Endodermal cell (in vitro differentiated cells): ENCODE measurements at regions not wholly inside any gene's neighbourhood (a gene's known extent, or its start where the extent isn't known, plus 50 kb on each side); places are given as distances from the start of the nearest gene placed in this dataset.

Source experiments
- DNase-seq: peaks from one replicate; pipeline ENCODE4 v3.0.0-alpha.2; 2017
- H3K27ac ChIP-seq: 2 replicates; pipeline ENCODE4 v1.5.1; 2013; ENCODE audit warnings: mild to moderate bottlenecking, low read depth, low read length, moderate library complexity
- H3K27me3 ChIP-seq: 2 replicates; pipeline ENCODE4 v1.6.1; 2013; ENCODE audit warnings: mild to moderate bottlenecking, low read length, moderate library complexity; ENCODE audit not compliant: insufficient read depth, control insufficient read depth, poor library complexity, severe bottlenecking
- H3K36me3 ChIP-seq: 2 replicates; pipeline ENCODE4 v1.7.0; 2013; ENCODE audit warnings: mild to moderate bottlenecking, low read length, moderate library complexity; ENCODE audit not compliant: control insufficient read depth, insufficient read depth
- H3K4me1 ChIP-seq: one replicate; pipeline ENCODE4 v1.7.0; 2013; ENCODE audit warnings: low read length; ENCODE audit not compliant: control insufficient read depth, insufficient read depth
- H3K4me3 ChIP-seq: 2 replicates; pipeline ENCODE4 v1.5.1; 2013; ENCODE audit warnings: mild to moderate bottlenecking, low read length, moderate library complexity
- H3K9ac ChIP-seq: 2 replicates; pipeline ENCODE4 v1.6.1; 2013; ENCODE audit warnings: mild to moderate bottlenecking, low read length, moderate library complexity; ENCODE audit not compliant: poor library complexity, severe bottlenecking; ENCODE audit errors: extremely low read depth
- H3K9me3 ChIP-seq: 2 replicates; pipeline ENCODE4 v1.6.1; 2013; ENCODE audit warnings: mild to moderate bottlenecking, low read length, moderate library complexity; ENCODE audit not compliant: control insufficient read depth
- H3K27ac Mint-ChIP-seq: 2 replicates; pipeline ENCODE4 v1.8.0; 2020; ENCODE audit warnings: mixed read lengths
- H3K27me3 Mint-ChIP-seq: 2 replicates; pipeline ENCODE4 v1.8.0; 2021; ENCODE audit warnings: mild to moderate bottlenecking, mixed read lengths; ENCODE audit not compliant: insufficient read depth
- H3K36me3 Mint-ChIP-seq: 2 replicates; pipeline ENCODE4 v1.8.0; 2020; ENCODE audit warnings: low read depth, mixed read lengths
- H3K4me1 Mint-ChIP-seq: 2 replicates; pipeline ENCODE4 v1.8.0; 2020; ENCODE audit warnings: mixed read lengths
- H3K4me3 Mint-ChIP-seq: 2 replicates; pipeline ENCODE4 v1.8.0; 2020; ENCODE audit warnings: mild to moderate bottlenecking, moderate library complexity, mixed read lengths
- H3K9me3 Mint-ChIP-seq: 2 replicates; pipeline ENCODE4 v1.8.0; 2020; ENCODE audit warnings: mild to moderate bottlenecking, mixed read lengths
- CTCF ChIP-seq: fragments of 200-600 bp; sonication (generic); conservative IDR thresholded peaks from 2 replicates; pipeline ENCODE4 v1.5.0; 2021; ENCODE audit warnings: antibody characterized with exemption, mild to moderate bottlenecking
- WGBS, 2 experiments: methylation state at CpG; one replicate each; pipeline versions ENCODE4 v1.1.5 to v1.1.7; 2013; ENCODE audit warnings: missing lambda C conversion rate in 2 of 2, mixed read lengths in 1 of 2; ENCODE audit not compliant: insufficient coverage in 1 of 2, insufficient read length in 1 of 2; 5-methylcytosine and 5-hydroxymethylcytosine counted together

- H3K9me3 ChIP-seq: peaks cover 7% of the 10 kb centered on the region
- H3K4me1 ChIP-seq: peaks cover 4% of the 10 kb centered on the region
- no peak overlapping the region for H3K9ac ChIP-seq
- WGBS, 2 experiments: 90 to 93% methylated on average over 3 to 5 of the region's 5 CpGs
- H3K36me3 ChIP-seq: no peaks in the 10 kb centered on the region
- Mint-ChIP-seq H3K4me3 (no peak overlapping the region), H3K27me3 (peaks cover 9% of the 10 kb centered on the region), H3K4me1 (peaks cover 28% of the 10 kb centered on the region), H3K27ac (no peak overlapping the region), H3K36me3 (no peaks in the 10 kb centered on the region), H3K9me3 (peaks cover 10% of the 10 kb centered on the region)
- H3K4me3 ChIP-seq: no peak overlapping the region
- TF ChIP-seq CTCF: no peak
- no peaks in the 10 kb centered on the region for H3K27me3 ChIP-seq
- DNase-seq: no peak
- H3K27ac ChIP-seq: no peak overlapping the region
Observed at GRCh38 chr4:123339507-123340380, 56.9 kb upstream of the SPRY1 start.

- WGBS, 2 experiments: 88 to 90% methylated on average over 6 to 7 of the region's 7 CpGs
- Mint-ChIP-seq H3K27me3 (peaks cover 15% of the 10 kb centered on the region), H3K4me1 (peaks cover 28% of the 10 kb centered on the region), H3K36me3 (no peaks in the 10 kb centered on the region), H3K9me3 (peaks cover 10% of the 10 kb centered on the region), H3K27ac (no peak overlapping the region), H3K4me3 (no peak overlapping the region)
- Histone ChIP-seq H3K9me3 (peaks cover 7% of the 10 kb centered on the region), H3K27me3 (no peaks in the 10 kb centered on the region), H3K4me1 (peaks cover 4% of the 10 kb centered on the region), H3K9ac (no peak overlapping the region), H3K36me3 (no peaks in the 10 kb centered on the region), H3K27ac (no peak overlapping the region), H3K4me3 (no peak overlapping the region)
- no peak for DNase-seq
- no peak for TF ChIP-seq CTCF
Observed at GRCh38 chr4:123340381-123340701, 56.3 kb upstream of the SPRY1 start.

- H3K4me1 Mint-ChIP-seq: peaks cover 32% of the 10 kb centered on the region
- peaks cover 15% of the 10 kb centered on the region for H3K27me3 Mint-ChIP-seq
- TF ChIP-seq CTCF: no peak
- H3K9ac ChIP-seq: no peak overlapping the region
- WGBS, 2 experiments: 91 to 100% methylated on average over 2 of the region's 2 CpGs
- H3K27me3 ChIP-seq: no peaks in the 10 kb centered on the region
- H3K9me3 ChIP-seq: peaks cover 3% of the 10 kb centered on the region
- no peak overlapping the region for H3K4me3 Mint-ChIP-seq
- H3K27ac ChIP-seq: no peak overlapping the region
- no peak for DNase-seq
- H3K27ac Mint-ChIP-seq: no peak overlapping the region
- no peak overlapping the region for H3K4me3 ChIP-seq
- H3K9me3 Mint-ChIP-seq: peaks cover under 1% of the 10 kb centered on the region
- peaks cover 4% of the 10 kb centered on the region for H3K4me1 ChIP-seq
- no peaks in the 10 kb centered on the region for H3K36me3 ChIP-seq
- no peaks in the 10 kb centered on the region for H3K36me3 Mint-ChIP-seq
Observed at GRCh38 chr4:123342498-123342897, 54.1 kb upstream of the SPRY1 start.
